Left kidney (tissue), 1 donor: ENCODE measurements at regions not wholly inside any gene's neighbourhood (a gene's known extent, or its start where the extent isn't known, plus 50 kb on each side); places are given as distances from the start of the nearest gene placed in this dataset.
"Not testable (repeated sequence)": the region's sequence is repeated elsewhere in the genome, so short reads cannot be mapped to it uniquely, and the experiment has no call there.

Source experiments
- DNase-seq: peaks from one replicate; pipeline ENCODE4 v3.0.0-alpha.2; 2013

DNA sequence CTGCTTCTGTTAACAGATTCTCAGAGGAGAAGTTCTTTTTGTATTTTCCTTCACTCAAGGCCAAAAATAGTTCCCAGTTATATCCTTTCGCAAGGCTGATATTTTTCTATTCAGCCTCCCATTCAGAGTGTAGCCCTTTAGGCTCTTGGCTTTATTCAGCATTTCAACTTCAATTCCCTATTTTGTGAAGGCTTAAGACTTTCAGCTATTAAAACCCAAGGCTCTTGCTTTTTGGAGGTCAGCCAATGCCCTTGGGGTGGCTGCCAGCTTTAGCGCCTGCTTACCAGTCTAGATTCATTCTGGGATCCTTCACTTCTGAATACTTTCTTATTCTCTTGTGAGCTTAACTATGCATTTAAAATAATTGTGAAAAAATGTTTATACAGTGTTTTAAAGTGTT is 57.3 kb upstream of the ADGRA3 start:
- no peak for DNase-seq

- no peak for DNase-seq
These were observed 57.8 kb upstream of the ADGRA3 start for GRCh38 chr4:22573641-22574040.

DNA sequence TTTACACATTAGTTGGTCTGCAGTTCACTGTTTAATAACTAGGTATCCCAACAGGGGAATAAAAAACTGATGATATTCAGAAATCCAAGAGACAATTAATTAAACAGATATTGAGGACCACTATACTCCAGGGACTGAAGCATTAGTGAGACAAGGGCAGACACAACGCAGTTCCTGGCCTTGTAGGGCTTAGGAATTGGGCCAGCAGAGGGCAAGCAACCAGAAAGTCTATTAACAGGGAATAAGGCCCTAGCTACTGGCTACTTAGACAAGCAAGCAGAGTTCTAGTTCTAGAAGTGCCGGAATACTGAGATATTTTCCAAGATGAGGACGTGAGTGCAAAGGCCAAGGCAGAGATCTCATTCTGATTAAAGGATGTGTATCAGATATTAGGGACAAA is 58.6 kb upstream of the ADGRA3 start:
- no peak for DNase-seq

DNA sequence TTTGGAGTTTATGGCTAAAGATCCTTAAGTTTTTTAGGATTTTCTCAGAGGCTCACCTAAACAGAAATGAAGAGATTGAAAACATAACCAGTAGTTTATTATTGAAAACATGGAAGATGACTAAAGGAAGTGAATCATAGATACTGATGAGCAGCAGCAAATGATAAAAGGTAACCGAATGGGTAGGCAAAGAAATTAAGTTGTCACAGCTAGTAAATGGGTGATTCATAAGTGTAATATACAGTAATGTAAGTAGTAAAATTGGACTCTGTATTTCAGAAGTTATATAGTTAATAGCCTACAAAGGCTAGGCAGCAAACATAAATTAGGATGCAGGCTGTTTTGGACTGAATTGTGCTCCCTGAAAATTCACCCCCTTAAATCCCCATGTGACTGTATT is 59.0 kb upstream of the ADGRA3 start:
- DNase-seq: no peak

DNA sequence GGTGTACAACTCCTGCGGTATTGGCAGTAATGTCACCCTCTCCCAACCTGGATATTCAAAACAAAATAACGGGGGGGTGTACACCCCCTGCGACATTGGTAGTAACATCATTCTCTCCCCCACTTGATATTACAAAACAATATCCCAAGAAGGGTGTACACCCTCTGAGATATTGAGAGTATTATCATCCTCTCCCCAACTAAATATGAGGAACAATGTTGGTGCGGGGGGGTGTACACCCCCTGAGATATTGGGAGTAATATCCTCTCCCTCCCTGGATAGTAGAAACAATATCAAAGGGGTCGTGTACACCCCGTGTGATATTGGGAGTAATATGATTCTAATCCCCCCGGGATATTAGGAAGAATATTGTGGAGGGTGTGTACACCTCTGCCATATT is 71.4 kb upstream of the ADGRA3 start:
- no peak for DNase-seq

GRCh38 chr4:22593933-22594332 is 78.1 kb upstream of the ADGRA3 start:
- no peak for DNase-seq

DNA sequence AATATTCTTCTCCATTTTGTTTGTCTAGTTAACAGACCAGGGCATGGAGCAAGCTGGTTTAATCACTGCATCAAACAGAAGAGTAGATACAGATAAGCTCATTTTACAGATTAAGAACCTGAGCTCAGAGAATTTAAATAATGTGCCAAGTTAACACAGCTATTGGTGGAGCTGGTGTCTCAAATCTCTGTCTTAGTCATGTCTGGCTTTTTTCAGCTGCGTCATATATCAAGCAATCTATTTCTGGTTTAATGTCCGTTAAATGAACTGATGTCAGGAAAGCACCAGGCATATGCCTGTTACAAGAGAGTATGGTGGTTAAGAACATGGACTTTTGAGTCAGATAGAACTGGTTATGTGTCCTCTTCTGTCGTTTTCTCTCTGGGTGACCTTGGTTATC is 79.8 kb upstream of the ADGRA3 start:
- DNase-seq: no peak

- peak; percentile 19 for DNase-seq
These were observed 80.5 kb upstream of the ADGRA3 start for GRCh38 chr4:22596409-22596808.

DNA sequence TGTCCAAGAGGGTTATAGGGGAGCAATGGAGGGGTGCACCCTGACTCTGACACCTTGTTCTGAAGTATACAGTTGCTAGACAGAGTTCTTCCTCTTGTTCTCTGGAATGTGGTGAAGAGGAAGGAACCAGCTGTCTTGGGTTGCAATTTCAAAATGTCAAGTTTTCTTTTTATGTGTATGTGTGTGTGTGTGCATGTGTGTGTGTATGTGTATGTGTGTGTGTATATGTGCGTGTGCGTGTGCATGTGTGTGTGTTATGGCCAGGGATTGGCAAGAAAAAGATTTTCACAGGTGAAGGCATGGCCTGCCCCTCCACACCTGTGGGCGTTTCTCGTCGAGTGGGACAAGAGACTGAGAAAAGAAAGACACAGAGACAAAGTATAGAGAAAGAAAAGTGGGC is 81.6 kb upstream of the ADGRA3 start:
- no peak for DNase-seq

DNA sequence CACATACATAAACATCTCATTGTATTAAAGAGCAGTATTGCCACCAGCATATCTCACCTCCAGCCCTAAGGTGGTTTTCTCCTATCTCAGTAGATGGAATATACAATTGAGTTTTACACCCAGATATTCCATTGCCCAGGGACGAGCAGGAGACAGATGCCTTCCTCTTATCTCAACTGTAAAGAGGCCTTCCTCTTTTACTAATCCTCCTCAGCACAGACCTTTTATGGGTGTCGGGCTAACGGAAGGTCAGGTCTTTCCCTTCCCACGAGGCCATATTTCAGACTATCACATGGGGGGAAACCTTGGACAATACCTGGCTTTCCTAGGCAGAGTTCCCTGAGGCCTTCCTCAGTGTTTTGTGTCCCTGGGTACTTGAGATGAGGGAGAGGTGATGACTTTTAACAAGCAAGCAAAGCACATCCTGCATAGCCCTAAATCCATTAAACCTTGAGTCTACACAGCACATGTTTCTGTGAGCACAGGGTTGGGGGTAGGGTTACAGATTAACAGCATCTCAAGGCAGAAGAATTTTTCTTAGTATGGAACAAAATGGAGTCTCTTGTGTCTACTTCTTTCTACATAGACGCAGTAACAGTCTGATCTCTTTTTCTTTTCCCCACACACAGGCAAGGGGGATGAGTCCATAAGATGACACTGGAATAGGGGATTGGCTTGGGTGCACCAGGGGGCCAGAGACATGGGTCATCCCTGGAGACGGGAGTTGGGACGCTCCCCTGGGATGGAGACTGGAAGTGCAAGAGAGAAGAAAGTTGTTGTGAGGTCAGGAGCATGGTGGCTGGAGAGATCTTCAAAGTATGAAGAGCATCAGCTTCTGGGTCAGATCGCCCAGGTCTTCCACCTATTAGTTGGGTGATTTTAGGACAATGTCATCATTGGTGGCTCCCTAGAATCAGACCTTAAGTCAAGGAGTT is 82.5 kb upstream of the ADGRA3 start:
- DNase-seq: not testable (repeated sequence)

DNA sequence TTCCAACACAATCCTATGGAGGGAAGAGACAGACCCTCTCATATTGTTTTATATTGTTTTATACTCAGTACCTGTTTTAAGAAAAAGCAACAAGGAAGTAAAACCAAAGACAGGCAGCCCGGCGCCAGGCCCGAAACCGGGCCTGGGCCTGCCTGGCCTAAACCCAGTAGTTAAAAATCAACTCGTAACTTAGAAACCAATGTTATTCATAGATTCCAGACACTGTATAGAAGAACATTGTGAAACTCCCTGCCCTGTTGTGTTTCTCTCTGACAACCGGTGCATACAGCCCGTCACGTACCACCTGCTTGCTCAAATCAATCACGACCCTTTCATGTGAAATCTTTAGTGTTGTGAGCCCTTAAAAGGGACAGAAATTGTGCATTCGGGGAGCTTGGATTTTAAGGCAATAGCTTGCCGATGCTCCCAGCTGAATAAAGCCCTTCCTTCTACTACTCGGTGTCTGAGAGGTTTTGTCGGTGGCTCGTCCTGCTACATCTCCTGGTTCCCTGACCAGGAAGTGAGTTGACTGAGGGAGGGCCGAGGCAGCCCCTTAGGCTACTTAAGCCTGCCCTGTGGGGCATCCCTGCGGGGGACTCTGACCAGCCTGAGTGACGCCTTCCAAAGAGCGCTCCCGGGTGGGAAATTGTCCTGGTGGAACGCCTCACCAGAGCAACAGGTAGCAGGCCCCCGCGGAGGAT is 83.5 kb upstream of the ADGRA3 start:
- DNase-seq: not testable (repeated sequence)

- not testable (repeated sequence) for DNase-seq
These were observed 84.1 kb upstream of the ADGRA3 start for GRCh38 chr4:22599929-22600432.

DNA sequence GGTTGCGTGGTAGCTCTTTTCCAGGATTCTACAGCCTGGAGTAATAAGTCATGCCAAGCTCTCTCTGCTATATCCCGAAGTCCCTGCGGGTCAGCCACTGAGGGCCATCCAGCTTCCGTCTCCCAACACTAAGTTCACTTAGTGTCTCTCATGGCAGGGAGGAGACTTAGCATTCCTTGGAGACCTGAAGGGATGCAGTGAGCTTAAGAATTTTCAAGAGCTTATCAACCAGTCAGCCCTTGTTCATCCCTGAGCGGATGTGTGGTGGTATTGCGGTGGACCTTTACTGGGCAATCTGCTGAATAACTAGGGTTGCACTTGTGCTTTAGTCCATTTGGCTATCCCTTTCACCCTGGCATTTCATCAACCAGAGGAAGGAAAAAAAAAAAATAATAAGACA is 85.8 kb upstream of the ADGRA3 start:
- not testable (repeated sequence) for DNase-seq

- peak; percentile 20 for DNase-seq
These were observed 85.4 kb upstream of the GBA3 start for GRCh38 chr4:22607382-22607781.

- not testable (repeated sequence) for DNase-seq
These were observed 82.7 kb upstream of the GBA3 start for GRCh38 chr4:22609951-22610525.

DNA sequence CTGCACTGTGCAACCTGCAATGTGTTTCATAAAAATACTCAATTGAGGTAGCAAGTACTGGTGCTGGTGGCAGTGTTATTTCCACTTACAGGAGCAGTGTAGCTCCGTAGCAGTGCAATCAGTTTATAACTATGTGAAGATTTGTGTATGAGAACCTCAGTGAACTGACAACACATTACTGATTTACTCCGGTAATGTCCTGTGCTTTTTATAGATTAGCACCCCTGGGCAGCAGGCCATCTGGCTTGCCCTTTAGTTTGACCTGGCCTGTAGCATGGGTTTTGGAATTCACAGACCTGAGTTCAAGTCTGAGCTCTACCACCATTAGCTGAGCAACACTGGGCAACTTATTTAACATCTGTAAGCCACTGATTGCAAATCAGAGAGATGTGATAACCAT is 78.6 kb upstream of the GBA3 start:
- DNase-seq: no peak

DNA sequence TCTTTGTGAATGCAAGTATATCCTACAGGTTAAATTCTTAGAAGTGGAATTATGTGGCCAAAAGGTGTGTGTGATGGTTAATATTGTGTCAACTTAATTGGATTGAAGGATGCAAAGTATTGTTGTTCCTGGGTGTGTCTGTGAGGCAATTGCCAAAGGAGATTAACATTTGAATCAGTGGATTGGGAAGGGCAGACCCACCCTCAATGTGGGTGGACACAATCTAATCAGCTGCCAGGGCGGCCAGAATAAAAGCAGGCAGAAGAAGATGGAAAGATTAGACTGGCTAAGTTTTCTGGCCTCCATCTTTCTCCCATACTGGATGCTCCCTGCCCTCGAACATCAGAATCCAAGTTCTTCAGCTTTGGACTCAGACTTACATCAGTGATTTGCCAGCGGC is 76.2 kb upstream of the GBA3 start:
- DNase-seq: no peak

GRCh38 chr4:22620144-22620543 is 72.6 kb upstream of the GBA3 start:
- not testable (repeated sequence) for DNase-seq

DNA sequence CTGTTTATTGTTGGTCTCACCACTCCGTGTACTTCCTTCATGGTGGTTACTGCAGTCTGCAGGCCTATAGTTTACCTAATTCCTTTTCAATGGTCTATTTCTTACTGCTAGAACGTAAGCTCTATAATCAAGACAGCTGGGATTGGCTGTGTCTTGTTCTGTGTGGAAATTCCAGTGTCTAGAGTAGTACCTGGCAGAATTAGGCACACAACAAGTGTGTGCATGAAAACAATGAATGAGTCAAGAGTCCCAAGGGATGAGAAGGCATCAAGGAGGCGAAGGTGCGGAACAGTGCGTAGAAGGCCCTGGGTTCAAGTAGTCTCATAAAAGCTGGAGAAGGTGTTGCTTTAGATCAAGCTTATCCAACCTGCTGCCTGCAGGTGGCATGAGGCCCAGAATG is 70.8 kb upstream of the GBA3 start:
- not testable (repeated sequence) for DNase-seq

- not testable (repeated sequence) for DNase-seq
These were observed 68.7 kb upstream of the GBA3 start for GRCh38 chr4:22624002-22624401.

GRCh38 chr4:22625311-22625710 is 67.4 kb upstream of the GBA3 start:
- DNase-seq: no peak

- DNase-seq: not testable (repeated sequence)
These were observed 64.9 kb upstream of the GBA3 start for GRCh38 chr4:22627851-22628250.
